ENCODE measurements at regions not wholly inside any gene's neighbourhood (a gene's known extent, or its start where the extent isn't known, plus 50 kb on each side); places are given as distances from the start of the nearest gene placed in this dataset.

DNA sequence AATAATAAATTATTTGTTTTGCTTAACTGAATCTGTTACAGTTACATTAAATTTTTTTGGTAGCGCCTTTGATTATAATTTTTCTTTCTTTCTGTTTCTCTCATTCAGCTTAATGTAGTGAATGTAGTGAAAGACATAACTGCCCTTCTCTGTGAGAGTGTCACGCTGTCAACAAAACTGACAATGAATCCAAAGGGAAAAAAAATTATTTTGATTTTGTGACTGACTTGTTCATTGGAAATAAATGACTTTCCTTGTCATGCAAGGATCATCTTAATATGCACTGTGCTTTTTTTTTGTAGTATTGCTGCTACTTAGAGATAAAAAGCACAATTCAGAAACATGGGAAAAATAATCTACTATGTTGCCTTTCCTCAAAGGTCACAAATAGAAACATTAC is 1196.4 kb downstream of the PCDH17 start:
- TF ChIP-seq, protein P1, sequence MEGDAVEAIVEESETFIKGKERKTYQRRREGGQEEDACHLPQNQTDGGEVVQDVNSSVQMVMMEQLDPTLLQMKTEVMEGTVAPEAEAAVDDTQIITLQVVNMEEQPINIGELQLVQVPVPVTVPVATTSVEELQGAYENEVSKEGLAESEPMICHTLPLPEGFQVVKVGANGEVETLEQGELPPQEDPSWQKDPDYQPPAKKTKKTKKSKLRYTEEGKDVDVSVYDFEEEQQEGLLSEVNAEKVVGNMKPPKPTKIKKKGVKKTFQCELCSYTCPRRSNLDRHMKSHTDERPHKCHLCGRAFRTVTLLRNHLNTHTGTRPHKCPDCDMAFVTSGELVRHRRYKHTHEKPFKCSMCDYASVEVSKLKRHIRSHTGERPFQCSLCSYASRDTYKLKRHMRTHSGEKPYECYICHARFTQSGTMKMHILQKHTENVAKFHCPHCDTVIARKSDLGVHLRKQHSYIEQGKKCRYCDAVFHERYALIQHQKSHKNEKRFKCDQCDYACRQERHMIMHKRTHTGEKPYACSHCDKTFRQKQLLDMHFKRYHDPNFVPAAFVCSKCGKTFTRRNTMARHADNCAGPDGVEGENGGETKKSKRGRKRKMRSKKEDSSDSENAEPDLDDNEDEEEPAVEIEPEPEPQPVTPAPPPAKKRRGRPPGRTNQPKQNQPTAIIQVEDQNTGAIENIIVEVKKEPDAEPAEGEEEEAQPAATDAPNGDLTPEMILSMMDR (IDR thresholded peaks at IDR 0.05) = no peak
- TF ChIP-seq POLR2AphosphoS5 (IDR thresholded peaks at IDR 0.05) = no peak
- no peak for TF ChIP-seq POLR2A (IDR thresholded peaks at IDR 0.05)

Data from prostate gland (tissue), 2 donors.